Lower leg skin (tissue), 3 donors: ENCODE measurements at regions not wholly inside any gene's neighbourhood (a gene's known extent, or its start where the extent isn't known, plus 50 kb on each side); places are given as distances from the start of the nearest gene placed in this dataset.

Experiments used
- POLR2A ChIP-seq, 2 donors: fragments of 450-650 bp; IDR thresholded peaks; one replicate each; pipeline ENCODE4 v1.6.1; 2016 to 2017; ENCODE audit warnings: antibody characterized with exemption in 2 of 2, mild to moderate bottlenecking in 1 of 2, moderate library complexity in 1 of 2
- TF ChIP-seq, protein P1 (sequence below), 3 donors: fragments of 450-650 bp; IDR thresholded peaks; one replicate each; pipeline ENCODE4 v1.5.1; 2016; ENCODE audit warnings: antibody characterized with exemption in 3 of 3, mild to moderate bottlenecking in 3 of 3, moderate library complexity in 2 of 3

- TF ChIP-seq POLR2A (IDR thresholded peaks at IDR 0.05): no peak
- TF ChIP-seq, protein P1, sequence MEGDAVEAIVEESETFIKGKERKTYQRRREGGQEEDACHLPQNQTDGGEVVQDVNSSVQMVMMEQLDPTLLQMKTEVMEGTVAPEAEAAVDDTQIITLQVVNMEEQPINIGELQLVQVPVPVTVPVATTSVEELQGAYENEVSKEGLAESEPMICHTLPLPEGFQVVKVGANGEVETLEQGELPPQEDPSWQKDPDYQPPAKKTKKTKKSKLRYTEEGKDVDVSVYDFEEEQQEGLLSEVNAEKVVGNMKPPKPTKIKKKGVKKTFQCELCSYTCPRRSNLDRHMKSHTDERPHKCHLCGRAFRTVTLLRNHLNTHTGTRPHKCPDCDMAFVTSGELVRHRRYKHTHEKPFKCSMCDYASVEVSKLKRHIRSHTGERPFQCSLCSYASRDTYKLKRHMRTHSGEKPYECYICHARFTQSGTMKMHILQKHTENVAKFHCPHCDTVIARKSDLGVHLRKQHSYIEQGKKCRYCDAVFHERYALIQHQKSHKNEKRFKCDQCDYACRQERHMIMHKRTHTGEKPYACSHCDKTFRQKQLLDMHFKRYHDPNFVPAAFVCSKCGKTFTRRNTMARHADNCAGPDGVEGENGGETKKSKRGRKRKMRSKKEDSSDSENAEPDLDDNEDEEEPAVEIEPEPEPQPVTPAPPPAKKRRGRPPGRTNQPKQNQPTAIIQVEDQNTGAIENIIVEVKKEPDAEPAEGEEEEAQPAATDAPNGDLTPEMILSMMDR (IDR thresholded peaks at IDR 0.05): no peak
Observed at GRCh38 chr22:48535868-48536540, 1291.7 kb downstream of the BRD1 start.
